ENCODE measurements at regions not wholly inside any gene's neighbourhood (a gene's known extent, or its start where the extent isn't known, plus 50 kb on each side); places are given as distances from the start of the nearest gene placed in this dataset.

GRCh38 chr3:43180694-43181093 lies 74.8 kb upstream of the POMGNT2 start:
- ChIA-PET CTCF (no interaction called here), POLR2A (ENCODE audit: low non-redundant PET) (no interaction called here)
- no peaks in the 10 kb centered on the region for H3K36me3 ChIP-seq (ENCODE audit: insufficient read depth, low read length, poor library complexity, severe bottlenecking)
- DNase-seq (ENCODE audit: low spot score) = no peak
- H3K9me3 ChIP-seq (ENCODE audit: low read depth, low read length, poor library complexity, severe bottlenecking) = no peaks in the 10 kb centered on the region
- no peaks in the 10 kb centered on the region for H3K4me1 ChIP-seq (ENCODE audit: insufficient read depth, low read length, poor library complexity, severe bottlenecking)
- intact Hi-C loops (cut with micrococcal nuclease; ENCODE audit: unreplicated experiment) = no loop called here
- no peaks in the 10 kb centered on the region for H3K27me3 ChIP-seq (replicated peaks; ENCODE audit: insufficient read depth, low read depth, low read length, poor library complexity)
- no TSS peak for BruUV-seq (replicated peaks)
- no peak overlapping the region for H3K4me3 ChIP-seq (ENCODE audit: low read depth, low read length, poor library complexity, severe bottlenecking)
- no peak for TF ChIP-seq EZH2 (IDR thresholded peaks at IDR 0.05; ENCODE audit: borderline replicate concordance, low read depth, low read length, poor library complexity, severe bottlenecking)
- TF ChIP-seq CTCF (conservative IDR thresholded peaks at IDR 0.05; ENCODE audit: low read depth, low read length) = no peak
- H3K27ac ChIP-seq (ENCODE audit: low read depth, low read length, poor library complexity, severe bottlenecking) = no peak overlapping the region

- no peaks in the 10 kb centered on the region for H3K36me3 ChIP-seq (ENCODE audit: insufficient read depth, low read length, poor library complexity, severe bottlenecking)
- BruUV-seq (replicated peaks) = no TSS peak
- H3K27ac ChIP-seq (ENCODE audit: low read depth, low read length, poor library complexity, severe bottlenecking) = no peak overlapping the region
- H3K27me3 ChIP-seq (replicated peaks; ENCODE audit: insufficient read depth, low read depth, low read length, poor library complexity) = no peaks in the 10 kb centered on the region
- POLR2A ChIA-PET (ENCODE audit: low non-redundant PET) = no interaction called here
- CTCF ChIA-PET = no interaction called here
- H3K9me3 ChIP-seq (ENCODE audit: low read depth, low read length, poor library complexity, severe bottlenecking) = no peaks in the 10 kb centered on the region
- H3K4me1 ChIP-seq (ENCODE audit: insufficient read depth, low read length, poor library complexity, severe bottlenecking) = no peaks in the 10 kb centered on the region
- TF ChIP-seq CTCF (conservative IDR thresholded peaks at IDR 0.05; ENCODE audit: low read depth, low read length) (no peak), EZH2 (IDR thresholded peaks at IDR 0.05; ENCODE audit: borderline replicate concordance, low read depth, low read length, poor library complexity, severe bottlenecking) (no peak)
- DNase-seq (ENCODE audit: low spot score) = no peak
- intact Hi-C loops (cut with micrococcal nuclease; ENCODE audit: unreplicated experiment) = no loop called here
- H3K4me3 ChIP-seq (ENCODE audit: low read depth, low read length, poor library complexity, severe bottlenecking) = no peak overlapping the region
These were observed 74.1 kb upstream of the POMGNT2 start for GRCh38 chr3:43180027-43180426.

- DNase-seq (ENCODE audit: low spot score) = no peak
- H3K27ac ChIP-seq (ENCODE audit: low read depth, low read length, poor library complexity, severe bottlenecking) = no peak overlapping the region
- H3K4me1 ChIP-seq (ENCODE audit: insufficient read depth, low read length, poor library complexity, severe bottlenecking) = no peaks in the 10 kb centered on the region
- no peak overlapping the region for H3K4me3 ChIP-seq (ENCODE audit: low read depth, low read length, poor library complexity, severe bottlenecking)
- POLR2A ChIA-PET (ENCODE audit: low non-redundant PET) = no interaction called here
- CTCF ChIA-PET = no interaction called here
- H3K27me3 ChIP-seq (replicated peaks; ENCODE audit: insufficient read depth, low read depth, low read length, poor library complexity) = no peaks in the 10 kb centered on the region
- no peaks in the 10 kb centered on the region for H3K36me3 ChIP-seq (ENCODE audit: insufficient read depth, low read length, poor library complexity, severe bottlenecking)
- intact Hi-C loops (cut with micrococcal nuclease; ENCODE audit: unreplicated experiment) = no loop called here
- TF ChIP-seq EZH2 (IDR thresholded peaks at IDR 0.05; ENCODE audit: borderline replicate concordance, low read depth, low read length, poor library complexity, severe bottlenecking) = no peak
- TF ChIP-seq CTCF (conservative IDR thresholded peaks at IDR 0.05; ENCODE audit: low read depth, low read length) = no peak
- BruUV-seq (replicated peaks) = no TSS peak
- H3K9me3 ChIP-seq (ENCODE audit: low read depth, low read length, poor library complexity, severe bottlenecking) = no peaks in the 10 kb centered on the region
These were observed 73.0 kb upstream of the POMGNT2 start for GRCh38 chr3:43178891-43179366.

Measured in A673 (cell line).